ENCODE measurements at regions not wholly inside any gene's neighbourhood (a gene's known extent, or its start where the extent isn't known, plus 50 kb on each side); places are given as distances from the start of the nearest gene placed in this dataset.

DNA sequence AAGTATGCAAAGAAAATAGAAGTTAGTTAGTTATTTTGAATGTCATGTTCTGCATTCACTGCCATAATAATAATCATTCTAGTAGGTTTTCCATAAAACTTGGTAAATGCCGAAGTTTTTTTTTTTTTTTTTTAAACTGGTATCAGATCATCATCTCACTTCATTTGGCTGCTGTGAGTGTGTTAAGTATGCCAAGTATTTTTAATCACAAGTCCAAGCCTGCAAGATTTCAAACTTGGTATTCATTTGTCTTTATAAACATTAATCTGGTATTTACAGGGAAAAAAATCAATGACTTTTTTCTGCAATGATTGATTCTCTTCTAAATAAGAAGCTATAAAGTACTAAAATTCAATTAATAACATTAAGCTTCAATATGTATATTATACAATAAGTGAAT, 248.9 kb downstream of the CCDC59 start:
- Mint-ChIP-seq H3K27me3 (ENCODE audit: low read depth in 3 of 3) (no peaks in the 10 kb centered on the region), H3K4me3 (no peak overlapping the region), H3K27ac (no peak overlapping the region), H3K9me3 (no peaks in the 10 kb centered on the region), H3K36me3 (no peaks in the 10 kb centered on the region), H3K4me1 (no peaks in the 10 kb centered on the region)
- no CpG with 5 or more reads among the region's 1 CpG for WGBS (ENCODE audit: insufficient coverage)
- intact Hi-C loops (cut with micrococcal nuclease) = no loop called here
- Histone ChIP-seq H2AFZ (ENCODE audit: insufficient read depth, low read depth, low read length, poor library complexity, severe bottlenecking) (no peak overlapping the region), H3K9ac (ENCODE audit: insufficient read depth, low read length, poor library complexity, severe bottlenecking) (no peak overlapping the region), H3K4me1 (ENCODE audit: control insufficient read depth in 1 of 2, insufficient read depth in 2 of 2, low read length in 2 of 2) (no peaks in the 10 kb centered on the region), H3K27ac (ENCODE audit: low read depth in 1 of 2, low read length in 2 of 2) (no peak overlapping the region), H3K4me2 (replicated peaks; ENCODE audit: extremely low read depth, low read length, poor library complexity, severe bottlenecking) (no peak overlapping the region), H3K27me3 (ENCODE audit: control insufficient read depth in 2 of 2, insufficient read depth in 2 of 2, low read length in 2 of 2) (no peaks in the 10 kb centered on the region), H3K79me2 (ENCODE audit: insufficient read depth, low read length) (no peaks in the 10 kb centered on the region), H4K20me1 (ENCODE audit: insufficient read depth, low read length) (no peaks in the 10 kb centered on the region), H3K4me3 (replicated peaks in 1 of 3; ENCODE audit: low read depth in 2 of 3, low read length in 3 of 3) (no peak overlapping the region), H3K36me3 (replicated peaks in 1 of 2; ENCODE audit: control insufficient read depth in 1 of 2, insufficient read depth in 2 of 2, low read length in 2 of 2) (no peaks in the 10 kb centered on the region), H3K9me3 (replicated peaks in 1 of 2; ENCODE audit: control insufficient read depth in 1 of 2, insufficient read depth in 1 of 2, low read length in 2 of 2) (no peaks in the 10 kb centered on the region)
- DNase-seq = no peak
- TF ChIP-seq, protein P1, sequence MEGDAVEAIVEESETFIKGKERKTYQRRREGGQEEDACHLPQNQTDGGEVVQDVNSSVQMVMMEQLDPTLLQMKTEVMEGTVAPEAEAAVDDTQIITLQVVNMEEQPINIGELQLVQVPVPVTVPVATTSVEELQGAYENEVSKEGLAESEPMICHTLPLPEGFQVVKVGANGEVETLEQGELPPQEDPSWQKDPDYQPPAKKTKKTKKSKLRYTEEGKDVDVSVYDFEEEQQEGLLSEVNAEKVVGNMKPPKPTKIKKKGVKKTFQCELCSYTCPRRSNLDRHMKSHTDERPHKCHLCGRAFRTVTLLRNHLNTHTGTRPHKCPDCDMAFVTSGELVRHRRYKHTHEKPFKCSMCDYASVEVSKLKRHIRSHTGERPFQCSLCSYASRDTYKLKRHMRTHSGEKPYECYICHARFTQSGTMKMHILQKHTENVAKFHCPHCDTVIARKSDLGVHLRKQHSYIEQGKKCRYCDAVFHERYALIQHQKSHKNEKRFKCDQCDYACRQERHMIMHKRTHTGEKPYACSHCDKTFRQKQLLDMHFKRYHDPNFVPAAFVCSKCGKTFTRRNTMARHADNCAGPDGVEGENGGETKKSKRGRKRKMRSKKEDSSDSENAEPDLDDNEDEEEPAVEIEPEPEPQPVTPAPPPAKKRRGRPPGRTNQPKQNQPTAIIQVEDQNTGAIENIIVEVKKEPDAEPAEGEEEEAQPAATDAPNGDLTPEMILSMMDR (IDR thresholded peaks at IDR 0.05) = no peak

DNA sequence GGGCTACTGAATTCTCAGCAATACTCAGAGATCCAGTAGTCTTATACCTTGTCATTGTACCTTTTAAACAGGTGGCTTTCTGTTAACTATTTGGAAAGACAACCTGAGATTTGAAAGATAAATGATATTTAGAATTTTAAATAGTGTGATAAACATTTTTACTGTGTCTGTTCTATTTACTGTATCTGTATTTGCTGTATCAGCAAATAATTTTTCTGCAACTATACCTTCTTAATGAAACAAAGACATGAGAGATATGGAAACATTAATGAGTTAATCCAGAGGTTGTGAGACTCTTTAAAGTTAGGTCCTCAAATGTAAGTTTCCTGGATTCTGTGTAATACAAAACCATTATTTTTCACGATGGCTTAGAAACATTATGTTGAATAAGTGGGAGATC, 249.6 kb downstream of the CCDC59 start:
- Histone ChIP-seq H3K4me1 (ENCODE audit: control insufficient read depth in 1 of 2, insufficient read depth in 2 of 2, low read length in 2 of 2) (no peaks in the 10 kb centered on the region), H3K4me2 (replicated peaks; ENCODE audit: extremely low read depth, low read length, poor library complexity, severe bottlenecking) (no peak overlapping the region), H2AFZ (ENCODE audit: insufficient read depth, low read depth, low read length, poor library complexity, severe bottlenecking) (no peak overlapping the region), H4K20me1 (ENCODE audit: insufficient read depth, low read length) (no peaks in the 10 kb centered on the region), H3K79me2 (ENCODE audit: insufficient read depth, low read length) (no peaks in the 10 kb centered on the region), H3K36me3 (replicated peaks in 1 of 2; ENCODE audit: control insufficient read depth in 1 of 2, insufficient read depth in 2 of 2, low read length in 2 of 2) (no peaks in the 10 kb centered on the region), H3K9me3 (replicated peaks in 1 of 2; ENCODE audit: control insufficient read depth in 1 of 2, insufficient read depth in 1 of 2, low read length in 2 of 2) (no peaks in the 10 kb centered on the region), H3K27ac (ENCODE audit: low read depth in 1 of 2, low read length in 2 of 2) (no peak overlapping the region), H3K4me3 (replicated peaks in 1 of 3; ENCODE audit: low read depth in 2 of 3, low read length in 3 of 3) (no peak overlapping the region), H3K27me3 (ENCODE audit: control insufficient read depth in 2 of 2, insufficient read depth in 2 of 2, low read length in 2 of 2) (no peaks in the 10 kb centered on the region), H3K9ac (ENCODE audit: insufficient read depth, low read length, poor library complexity, severe bottlenecking) (no peak overlapping the region)
- H3K36me3 Mint-ChIP-seq = no peaks in the 10 kb centered on the region
- no peaks in the 10 kb centered on the region for H3K4me1 Mint-ChIP-seq
- H3K4me3 Mint-ChIP-seq = no peak overlapping the region
- H3K27ac Mint-ChIP-seq = no peak overlapping the region
- no CpG with 5 or more reads among the region's 1 CpG for WGBS (ENCODE audit: insufficient coverage)
- peaks cover 0 to 3% (median under 1%) of the 10 kb centered on the region in 7 donors for H3K9me3 Mint-ChIP-seq
- DNase-seq = no peak
- TF ChIP-seq, protein P1 (IDR thresholded peaks at IDR 0.05) = no peak
- intact Hi-C loops (cut with micrococcal nuclease) = no loop called here
- no peaks in the 10 kb centered on the region for H3K27me3 Mint-ChIP-seq (ENCODE audit: low read depth in 3 of 3)

Measured in CD14-positive monocyte (primary cell).